Endothelial cell (in vitro differentiated cells): ENCODE measurements at regions not wholly inside any gene's neighbourhood (a gene's known extent, or its start where the extent isn't known, plus 50 kb on each side); places are given as distances from the start of the nearest gene placed in this dataset.

Source experiments
- DNase-seq: peaks from one replicate; pipeline ENCODE4 v3.0.0; 2021; ENCODE audit warnings: low spot score
- H3K27ac Mint-ChIP-seq: one replicate; pipeline ENCODE4 v1.8.0; 2021; ENCODE audit warnings: mixed read lengths, inconsistent platforms; ENCODE audit not compliant: unreplicated experiment
- H3K27me3 Mint-ChIP-seq: one replicate; pipeline ENCODE4 v1.8.0; 2021; ENCODE audit warnings: mild to moderate bottlenecking, moderate library complexity, mixed read lengths, inconsistent platforms; ENCODE audit not compliant: unreplicated experiment
- H3K36me3 Mint-ChIP-seq: one replicate; pipeline ENCODE4 v1.8.0; 2021; ENCODE audit warnings: mild to moderate bottlenecking, low read depth, mixed read lengths, inconsistent platforms; ENCODE audit not compliant: unreplicated experiment
- H3K4me1 Mint-ChIP-seq: one replicate; pipeline ENCODE4 v1.8.0; 2021; ENCODE audit warnings: mild to moderate bottlenecking, mixed read lengths, inconsistent platforms; ENCODE audit not compliant: unreplicated experiment
- H3K4me3 Mint-ChIP-seq: one replicate; pipeline ENCODE4 v1.8.0; 2021; ENCODE audit warnings: mild to moderate bottlenecking, mixed read lengths, inconsistent platforms; ENCODE audit not compliant: unreplicated experiment
- H3K9me3 Mint-ChIP-seq: one replicate; pipeline ENCODE4 v1.8.0; 2021; ENCODE audit warnings: mixed read lengths, inconsistent platforms; ENCODE audit not compliant: unreplicated experiment
- TF ChIP-seq, protein P1 (sequence below): fragments of 200-600 bp; sonication (generic); IDR thresholded peaks from one replicate; pipeline ENCODE4 v1.5.0; 2021; ENCODE audit warnings: antibody characterized with exemption; ENCODE audit not compliant: unreplicated experiment

DNA sequence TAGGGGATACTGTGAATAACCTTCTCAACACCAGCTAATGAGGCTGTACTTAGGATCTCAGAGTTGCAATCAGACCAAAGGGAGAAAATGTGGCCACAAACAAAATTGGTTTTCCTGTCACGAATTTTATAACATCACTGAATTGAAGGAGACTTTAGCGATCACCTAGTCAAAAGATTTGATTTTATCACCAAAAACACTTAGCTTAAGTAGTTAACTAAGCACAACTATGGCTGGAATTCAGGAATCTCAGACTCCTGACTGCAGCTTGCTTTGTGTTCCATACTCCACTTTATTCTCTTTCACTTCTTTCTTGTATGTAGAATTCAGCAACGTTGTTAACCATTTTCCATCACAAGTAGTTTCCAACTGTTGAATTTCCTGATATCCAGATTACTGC, 152.0 kb downstream of the SLC16A9 start:
- TF ChIP-seq, protein P1, sequence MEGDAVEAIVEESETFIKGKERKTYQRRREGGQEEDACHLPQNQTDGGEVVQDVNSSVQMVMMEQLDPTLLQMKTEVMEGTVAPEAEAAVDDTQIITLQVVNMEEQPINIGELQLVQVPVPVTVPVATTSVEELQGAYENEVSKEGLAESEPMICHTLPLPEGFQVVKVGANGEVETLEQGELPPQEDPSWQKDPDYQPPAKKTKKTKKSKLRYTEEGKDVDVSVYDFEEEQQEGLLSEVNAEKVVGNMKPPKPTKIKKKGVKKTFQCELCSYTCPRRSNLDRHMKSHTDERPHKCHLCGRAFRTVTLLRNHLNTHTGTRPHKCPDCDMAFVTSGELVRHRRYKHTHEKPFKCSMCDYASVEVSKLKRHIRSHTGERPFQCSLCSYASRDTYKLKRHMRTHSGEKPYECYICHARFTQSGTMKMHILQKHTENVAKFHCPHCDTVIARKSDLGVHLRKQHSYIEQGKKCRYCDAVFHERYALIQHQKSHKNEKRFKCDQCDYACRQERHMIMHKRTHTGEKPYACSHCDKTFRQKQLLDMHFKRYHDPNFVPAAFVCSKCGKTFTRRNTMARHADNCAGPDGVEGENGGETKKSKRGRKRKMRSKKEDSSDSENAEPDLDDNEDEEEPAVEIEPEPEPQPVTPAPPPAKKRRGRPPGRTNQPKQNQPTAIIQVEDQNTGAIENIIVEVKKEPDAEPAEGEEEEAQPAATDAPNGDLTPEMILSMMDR = no peak
- Mint-ChIP-seq H3K27ac (no peak overlapping the region), H3K36me3 (no peaks in the 10 kb centered on the region), H3K4me3 (no peak overlapping the region), H3K27me3 (peaks cover 1% of the 10 kb centered on the region), H3K9me3 (no peaks in the 10 kb centered on the region), H3K4me1 (no peaks in the 10 kb centered on the region)
- no peak for DNase-seq

DNA sequence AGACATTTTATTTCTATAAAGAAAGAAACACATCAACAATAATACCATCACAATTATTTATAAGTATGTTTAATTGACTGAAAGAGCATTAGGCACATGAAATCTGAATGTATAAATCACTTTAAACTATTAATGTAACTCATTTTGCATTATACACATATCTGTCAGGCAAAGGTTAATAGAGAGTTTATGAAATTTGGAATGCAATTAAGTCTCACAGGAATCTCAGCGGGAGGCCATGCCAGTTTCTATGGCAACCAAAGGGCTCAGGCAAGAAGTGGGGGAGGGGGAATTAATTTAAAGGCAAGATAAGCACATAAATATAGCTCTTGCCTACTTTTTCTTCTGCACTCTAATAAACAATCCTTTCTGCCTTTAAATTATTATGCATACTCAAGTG, 152.6 kb downstream of the SLC16A9 start:
- H3K27ac Mint-ChIP-seq = peak overlapping the region; percentile 52

DNA sequence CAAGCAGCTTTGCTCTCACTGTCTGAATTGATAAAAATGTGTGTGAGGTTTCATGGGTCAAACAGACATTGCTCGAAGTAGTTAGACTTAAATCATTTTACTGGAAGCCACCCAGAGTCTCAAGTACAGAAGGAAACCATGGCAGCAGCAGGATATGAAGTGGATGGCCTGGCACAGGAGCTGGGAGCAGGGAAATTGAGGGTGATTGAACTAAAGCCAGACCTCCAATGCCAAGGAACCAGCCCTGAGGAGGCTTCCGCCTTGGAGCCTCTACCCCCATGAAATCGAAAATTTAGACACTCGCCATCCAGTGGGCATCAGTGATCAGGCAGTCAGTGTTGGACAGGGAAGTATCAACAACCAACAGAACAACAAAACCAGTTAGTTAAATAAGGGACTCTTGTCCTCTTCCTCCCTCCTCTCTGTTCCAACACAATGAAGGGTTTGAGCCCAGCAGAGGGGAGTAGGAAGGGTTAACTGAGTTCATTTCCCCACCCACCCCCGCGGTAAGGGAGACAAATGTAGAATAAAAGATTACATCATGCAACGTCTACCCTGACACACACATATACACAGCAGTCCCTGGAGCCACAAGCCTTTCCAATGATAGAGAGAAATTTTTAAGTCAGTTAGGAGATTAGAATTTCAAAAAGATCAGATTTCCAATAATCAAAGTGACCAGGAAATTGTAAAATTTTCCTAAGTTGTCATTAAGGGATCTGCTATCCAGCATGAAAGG, 156.3 kb downstream of the SLC16A9 start:
- TF ChIP-seq, protein P1 = no peak
- DNase-seq = no peak
- Mint-ChIP-seq H3K9me3 (no peaks in the 10 kb centered on the region), H3K4me1 (no peaks in the 10 kb centered on the region), H3K36me3 (no peaks in the 10 kb centered on the region), H3K27ac (no peak overlapping the region), H3K27me3 (no peaks in the 10 kb centered on the region), H3K4me3 (no peak overlapping the region)

More for the DNA sequence above, 152.6 kb downstream of the SLC16A9 start:
- Mint-ChIP-seq H3K27me3 (no peaks in the 10 kb centered on the region), H3K36me3 (no peaks in the 10 kb centered on the region), H3K4me1 (no peaks in the 10 kb centered on the region), H3K4me3 (no peak overlapping the region), H3K9me3 (no peaks in the 10 kb centered on the region)
- TF ChIP-seq, protein P1 = no peak
- no peak for DNase-seq

DNA sequence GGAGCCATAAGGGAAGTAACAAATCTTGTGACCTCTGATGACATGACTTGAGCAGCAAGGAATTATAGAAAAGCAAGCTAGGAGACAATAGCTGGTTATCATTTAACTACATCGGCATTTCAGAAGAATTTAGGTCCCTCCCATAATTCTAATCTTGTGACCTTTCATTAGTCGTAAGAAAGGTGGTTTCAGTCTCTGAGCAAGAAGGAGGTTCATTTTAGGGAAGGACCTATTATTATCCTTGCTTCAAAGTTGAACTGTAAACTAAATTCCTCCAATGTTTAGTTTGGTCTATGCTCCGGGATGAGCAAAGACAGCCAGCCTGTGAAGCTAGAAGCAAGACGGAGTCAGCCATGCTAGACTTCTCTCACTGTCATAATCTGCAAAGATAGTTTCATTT, 159.6 kb downstream of the SLC16A9 start:
- TF ChIP-seq, protein P1 = no peak
- no peak overlapping the region for H3K4me3 Mint-ChIP-seq
- H3K9me3 Mint-ChIP-seq = no peaks in the 10 kb centered on the region
- no peaks in the 10 kb centered on the region for H3K36me3 Mint-ChIP-seq
- no peak overlapping the region for H3K27ac Mint-ChIP-seq
- DNase-seq = no peak
- no peaks in the 10 kb centered on the region for H3K27me3 Mint-ChIP-seq
- no peaks in the 10 kb centered on the region for H3K4me1 Mint-ChIP-seq

DNA sequence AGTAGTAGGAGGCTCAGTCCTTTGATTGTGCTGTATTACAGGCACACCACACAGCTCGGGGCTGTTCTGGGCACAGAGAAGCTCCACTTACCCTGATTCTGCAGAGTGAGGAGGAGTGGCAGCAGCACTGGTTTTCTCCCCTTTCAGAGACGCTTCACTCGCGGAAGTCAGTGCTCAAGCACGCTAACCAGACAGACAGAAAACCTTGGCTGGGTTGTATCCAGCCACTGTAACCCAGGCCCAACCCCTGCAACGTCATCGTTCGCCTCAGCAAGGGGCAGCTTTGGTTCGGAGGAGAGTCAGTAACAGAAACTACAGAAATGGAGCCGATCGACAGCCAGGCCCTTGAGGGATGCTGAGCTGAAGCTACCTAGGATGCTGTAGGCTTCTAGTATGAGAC, 171.0 kb downstream of the SLC16A9 start:
- Mint-ChIP-seq H3K36me3 (peaks cover 3% of the 10 kb centered on the region), H3K9me3 (no peaks in the 10 kb centered on the region), H3K27ac (no peak overlapping the region), H3K4me1 (peaks cover 6% of the 10 kb centered on the region), H3K27me3 (peaks cover 2% of the 10 kb centered on the region), H3K4me3 (no peak overlapping the region)
- no peak for DNase-seq
- TF ChIP-seq, protein P1 = no peak
